ENCODE measurements at regions not wholly inside any gene's neighbourhood (a gene's known extent, or its start where the extent isn't known, plus 50 kb on each side); places are given as distances from the start of the nearest gene placed in this dataset.

DNA sequence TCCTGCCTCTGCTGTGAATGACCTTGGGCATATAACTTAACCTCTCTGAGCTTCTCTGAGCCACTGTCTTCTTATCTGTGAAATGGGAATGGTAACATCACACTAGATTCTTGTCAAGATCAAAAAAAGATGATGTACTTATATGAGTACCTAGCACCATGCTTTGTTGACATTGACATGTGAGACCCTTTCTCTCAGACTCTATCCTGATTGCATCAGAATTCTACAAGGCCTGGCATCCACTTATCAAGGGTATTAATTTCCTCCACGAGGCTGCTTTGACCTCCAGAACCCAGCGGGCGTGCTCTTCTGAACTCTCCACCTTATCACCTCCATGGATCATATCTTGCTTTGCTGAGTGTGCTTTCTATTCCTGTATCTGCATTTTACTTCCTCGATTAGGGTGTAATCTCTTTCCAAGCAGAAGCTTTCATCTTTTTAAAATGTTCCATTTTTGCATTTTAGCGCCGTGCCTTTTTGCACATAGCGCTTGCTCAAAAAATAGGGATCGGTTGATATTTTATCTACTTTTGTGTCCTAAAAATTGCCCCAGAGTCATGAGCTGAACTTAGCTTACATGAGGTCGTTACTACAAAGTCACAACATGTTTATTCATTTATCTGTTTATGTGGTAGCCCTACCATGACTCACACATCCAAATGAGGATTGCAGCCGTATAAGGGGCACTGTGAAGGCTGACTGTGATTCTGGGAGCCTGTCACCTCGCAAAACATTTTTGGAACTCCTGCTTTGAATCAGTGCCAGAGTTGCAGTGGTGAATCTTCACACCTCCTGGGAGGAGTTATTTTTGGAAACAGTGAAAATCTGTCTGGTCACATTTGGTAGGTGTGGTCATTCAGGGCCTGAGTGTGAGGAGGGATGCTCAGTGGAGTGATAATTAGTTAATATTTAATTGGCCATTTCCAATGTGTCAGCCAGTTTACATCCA lies 63.2 kb downstream of the IER5 start:
- Histone ChIP-seq H3K4me2 (ENCODE audit: low read length) (no peak overlapping the region), H3K9ac (ENCODE audit: low read length) (no peak overlapping the region), H3K36me3 (ENCODE audit: control insufficient read depth in 1 of 2, insufficient read depth in 2 of 2, low read length in 2 of 2) (no peaks in the 10 kb centered on the region), H3K9me3 (ENCODE audit: control insufficient read depth in 1 of 2, insufficient read depth in 1 of 2, low read depth in 1 of 2, low read length in 2 of 2) (no peaks in the 10 kb centered on the region), H3K79me2 (ENCODE audit: insufficient read depth, low read length) (no peaks in the 10 kb centered on the region), H2AFZ (ENCODE audit: low read depth, low read length, poor library complexity, severe bottlenecking) (no peak overlapping the region), H4K20me1 (ENCODE audit: insufficient read depth) (no peaks in the 10 kb centered on the region), H3K27me3 (ENCODE audit: insufficient read depth, low read length) (no peaks in the 10 kb centered on the region), H3K9me2 (ENCODE audit: insufficient read depth) (no peaks in the 10 kb centered on the region), H3K4me3 (replicated peaks in 1 of 2; ENCODE audit: low read depth in 1 of 2, low read length in 2 of 2) (no peak overlapping the region), H3K4me1 (ENCODE audit: control insufficient read depth in 1 of 2, insufficient read depth in 2 of 2, low read length in 2 of 2) (peaks cover 0 to 3% of the 10 kb centered on the region in 2 experiments; a peak in 1 of 4 replicates), H3K27ac (ENCODE audit: low read depth, low read length) (no peak overlapping the region)
- no peak for DNase-seq (ENCODE audit: low read depth, low spot score)
- POLR2A ChIA-PET: no interaction called here
- intact Hi-C loops (cut with micrococcal nuclease): no loop called here
- no TSS peak for BruUV-seq (replicated peaks)
- TF ChIP-seq CEBPB (IDR thresholded peaks at IDR 0.05; ENCODE audit: low read depth): no peak
- no peak for TF ChIP-seq RAD21 (IDR thresholded peaks at IDR 0.05; ENCODE audit: low read depth)
- TF ChIP-seq EZH2phosphoT487 (IDR thresholded peaks at IDR 0.05; ENCODE audit: borderline replicate concordance): no peak
- TF ChIP-seq TCF7L2 (IDR thresholded peaks at IDR 0.05; ENCODE audit: borderline replicate concordance, extremely low read depth, insufficient read depth, insufficient read length): no peak
- no peak for TF ChIP-seq POLR2A (IDR thresholded peaks at IDR 0.05; ENCODE audit: borderline replicate concordance, extremely low read depth, insufficient read depth, insufficient read length)
- CTCF ChIA-PET: interaction anchor here (0.9 kb wide), 1 partner anchor 270 kb away, joined by 3 read pairs; no protein-coding TSS in a partner anchor
- RAD21 ChIA-PET (ENCODE audit: low non-redundant PET in 1 of 2, low total read pairs in 2 of 2, uncharacterized antibody in 2 of 2, unreplicated experiment in 2 of 2): no interaction called here
- ATAC-seq: no peak

- Histone ChIP-seq H4K20me1 (ENCODE audit: insufficient read depth) (no peaks in the 10 kb centered on the region), H3K4me1 (ENCODE audit: control insufficient read depth in 1 of 2, insufficient read depth in 2 of 2, low read length in 2 of 2) (peaks cover 0 to 3% of the 10 kb centered on the region in 2 experiments; a peak in 1 of 4 replicates), H3K9ac (ENCODE audit: low read length) (no peak overlapping the region), H3K27ac (ENCODE audit: low read depth, low read length) (no peak overlapping the region), H3K79me2 (ENCODE audit: insufficient read depth, low read length) (no peaks in the 10 kb centered on the region), H2AFZ (ENCODE audit: low read depth, low read length, poor library complexity, severe bottlenecking) (no peak overlapping the region), H3K4me2 (ENCODE audit: low read length) (no peak overlapping the region), H3K9me2 (ENCODE audit: insufficient read depth) (no peaks in the 10 kb centered on the region), H3K9me3 (ENCODE audit: control insufficient read depth in 1 of 2, insufficient read depth in 1 of 2, low read depth in 1 of 2, low read length in 2 of 2) (no peaks in the 10 kb centered on the region), H3K27me3 (ENCODE audit: insufficient read depth, low read length) (no peaks in the 10 kb centered on the region), H3K36me3 (ENCODE audit: control insufficient read depth in 1 of 2, insufficient read depth in 2 of 2, low read length in 2 of 2) (no peaks in the 10 kb centered on the region), H3K4me3 (replicated peaks in 1 of 2; ENCODE audit: low read depth in 1 of 2, low read length in 2 of 2) (no peak overlapping the region)
- TF ChIP-seq EGR1 (IDR thresholded peaks at IDR 0.05; ENCODE audit: low read depth) (no peak), CEBPB (IDR thresholded peaks at IDR 0.05; ENCODE audit: low read depth) (no peak), SRF (IDR thresholded peaks at IDR 0.05; ENCODE audit: low read depth) (no peak), RAD21 (IDR thresholded peaks at IDR 0.05; ENCODE audit: low read depth) (no peak), ZNF274 (IDR thresholded peaks at IDR 0.05; ENCODE audit: low read depth, low read length) (no peak), ATF3 (IDR thresholded peaks at IDR 0.05) (no peak), ELF1 (IDR thresholded peaks at IDR 0.05; ENCODE audit: borderline replicate concordance, low read depth) (no peak)
- TF ChIP-seq, protein P1, sequence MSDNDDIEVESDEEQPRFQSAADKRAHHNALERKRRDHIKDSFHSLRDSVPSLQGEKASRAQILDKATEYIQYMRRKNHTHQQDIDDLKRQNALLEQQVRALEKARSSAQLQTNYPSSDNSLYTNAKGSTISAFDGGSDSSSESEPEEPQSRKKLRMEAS (IDR thresholded peaks at IDR 0.05): no peak
- DNase-seq (ENCODE audit: low read depth, low spot score) (no peak), ATAC-seq (no peak)
- intact Hi-C loops (cut with micrococcal nuclease): no loop called here
- BruUV-seq (replicated peaks): no TSS peak
- ChIA-PET RAD21 (ENCODE audit: low non-redundant PET in 1 of 2, low total read pairs in 2 of 2, uncharacterized antibody in 2 of 2, unreplicated experiment in 2 of 2) (no interaction called here), CTCF (interaction anchor here (0.9 kb wide), 1 partner anchor 271 kb away, joined by 3 read pairs; no protein-coding TSS in a partner anchor), POLR2A (no interaction called here)
Measured at GRCh38 chr1:181152892-181153633, 64.6 kb downstream of the IER5 start.
